HCT116 (cell line): ENCODE measurements at regions not wholly inside any gene's neighbourhood (a gene's known extent, or its start where the extent isn't known, plus 50 kb on each side); places are given as distances from the start of the nearest gene placed in this dataset.

Experiments used
- ATAC-seq: fragments of 200-7000 bp; cut with Tn5 transposase; 2 replicates; pipeline ENCODE4 v1.9.1; 2020; ENCODE audit warnings: mild to moderate bottlenecking, moderate library complexity
- BruUV-seq: library from RNA; stranded (reverse); fragments of 400-500 nt; replicated peaks from 2 replicates; lab custom pipeline; 2021; lab: Mats Ljungman, UMichigan
- CTCF ChIA-PET: fragments of 300-600 bp; sonication (Branson Sonifier 250); formaldehyde crosslinking; loops from one replicate; lab custom pipeline; 2021; ENCODE audit warnings: antibody characterized with exemption; lab: Charles Lee
- POLR2A ChIA-PET: fragments of 300-600, 350-600 bp; sonication (Branson Sonifier 250); formaldehyde crosslinking; loops from one replicate; lab custom pipeline; 2021; ENCODE audit warnings: antibody characterized with exemption; lab: Charles Lee
- RAD21 ChIA-PET, 2 experiments: fragments of 300-600 bp; sonication (Branson Sonifier 250); formaldehyde crosslinking; loops; one replicate each; lab custom pipeline; 2023; ENCODE audit warnings: low total read pairs in 2 of 2; ENCODE audit not compliant: uncharacterized antibody in 2 of 2, unreplicated experiment in 2 of 2, low non-redundant PET in 1 of 2; lab: Charles Lee
- DNase-seq: peaks from one replicate; pipeline ENCODE4 v3.0.0-alpha.2; 2010; ENCODE audit warnings: low read depth, low spot score
- H2AFZ ChIP-seq: fragments of 200-600 bp; shearing (Covaris generic), sonication (generic); 2 replicates; pipeline ENCODE4 v1.6.1; 2017; ENCODE audit warnings: low read depth, mixed run types, mixed read lengths, antibody characterized with exemption, low read length; ENCODE audit not compliant: poor library complexity, severe bottlenecking
- H3K27ac ChIP-seq: 2 replicates; pipeline ENCODE4 v1.5.1; 2012; ENCODE audit warnings: low read depth, low read length
- H3K27me3 ChIP-seq: fragments of 200-600 bp; sonication (generic); 2 replicates; pipeline ENCODE4 v1.6.1; 2016; ENCODE audit warnings: mixed run types, low read length, mixed read lengths; ENCODE audit not compliant: insufficient read depth
- H3K36me3 ChIP-seq, 2 experiments: fragments of 200-500 bp in 1 of 2; fragments of 200-600 bp in 1 of 2; sonication (Bioruptor generic) in 1 of 2; sonication (generic) in 1 of 2; 2 replicates each; pipeline versions ENCODE4 v1.5.1 to v1.6.1; 2014 to 2016; ENCODE audit warnings: low read length in 2 of 2, inconsistent platforms in 1 of 2, mixed read lengths in 1 of 2, mixed run types in 1 of 2; ENCODE audit not compliant: insufficient read depth in 2 of 2, control insufficient read depth in 1 of 2
- H3K4me1 ChIP-seq, 2 experiments: fragments of 200-600 bp in 1 of 2; sonication (generic) in 1 of 2; 2 replicates each; pipeline versions ENCODE4 v1.5.1 to v1.6.1; 2012 to 2017; ENCODE audit warnings: low read length in 2 of 2, inconsistent platforms in 1 of 2, mild to moderate bottlenecking in 1 of 2, mixed read lengths in 1 of 2, mixed run types in 1 of 2, moderate library complexity in 1 of 2; ENCODE audit not compliant: insufficient read depth in 2 of 2, control insufficient read depth in 1 of 2
- H3K4me2 ChIP-seq: fragments of 200-600 bp; sonication (generic); 2 replicates; pipeline ENCODE4 v1.6.1; 2017; ENCODE audit warnings: mixed run types, low read length, mixed read lengths
- H3K4me3 ChIP-seq, 2 experiments: fragments of 200-600 bp in 1 of 2; sonication (generic) in 1 of 2; replicated peaks in 1 of 2; 2 replicates each; pipeline ENCODE4 v1.5.1; 2011 to 2016; ENCODE audit warnings: low read length in 2 of 2, control low read depth in 1 of 2, low read depth in 1 of 2, mild to moderate bottlenecking in 1 of 2, mixed read lengths in 1 of 2, mixed run types in 1 of 2
- H3K79me2 ChIP-seq: fragments of 200-600 bp; sonication (generic); 2 replicates; pipeline ENCODE4 v1.6.1; 2017; ENCODE audit warnings: mild to moderate bottlenecking, mixed run types, low read length, moderate library complexity, mixed read lengths; ENCODE audit not compliant: insufficient read depth
- H3K9ac ChIP-seq: fragments of 200-600 bp; sonication (generic); 2 replicates; pipeline ENCODE4 v1.6.1; 2016; ENCODE audit warnings: low read length, mixed read lengths
- H3K9me2 ChIP-seq: fragments of 200-600 bp; sonication (generic), shearing (Covaris generic); 2 replicates; pipeline ENCODE4 v1.6.1; 2017; ENCODE audit warnings: mixed run types, mild to moderate bottlenecking, moderate library complexity; ENCODE audit not compliant: insufficient read depth
- H3K9me3 ChIP-seq, 2 experiments: fragments of 200-500 bp in 1 of 2; fragments of 200-600 bp in 1 of 2; sonication (Bioruptor generic) in 1 of 2; sonication (generic) in 1 of 2; 2 replicates each; pipeline ENCODE4 v1.6.1; 2014 to 2017; ENCODE audit warnings: low read length in 2 of 2, mixed read lengths in 2 of 2, inconsistent platforms in 1 of 2, low read depth in 1 of 2, mild to moderate bottlenecking in 1 of 2, mixed run types in 1 of 2, moderate library complexity in 1 of 2; ENCODE audit not compliant: control insufficient read depth in 1 of 2, insufficient read depth in 1 of 2
- H4K20me1 ChIP-seq: fragments of 200-600 bp; sonication (generic), shearing (Covaris generic); 2 replicates; pipeline ENCODE4 v1.6.1; 2017; ENCODE audit warnings: mixed run types, mild to moderate bottlenecking, moderate library complexity; ENCODE audit not compliant: insufficient read depth
- EGR1 ChIP-seq: IDR thresholded peaks from 2 replicates; pipeline ENCODE4 v1.6.1; 2012; ENCODE audit warnings: low read depth
- MAX ChIP-seq: IDR thresholded peaks from 2 replicates; pipeline ENCODE4 v1.6.1; 2012
- REST ChIP-seq: IDR thresholded peaks from 2 replicates; pipeline ENCODE4 v1.6.1; 2012; ENCODE audit warnings: low read depth
- SP1 ChIP-seq: IDR thresholded peaks from 2 replicates; pipeline ENCODE4 v1.6.1; 2012; ENCODE audit warnings: low read depth
- TCF7L2 ChIP-seq: IDR thresholded peaks from 2 replicates; pipeline ENCODE4 v1.7.0; 2011; ENCODE audit warnings: borderline replicate concordance, inconsistent platforms; ENCODE audit not compliant: insufficient read depth, insufficient read length; ENCODE audit errors: extremely low read depth
- ZBTB33 ChIP-seq: IDR thresholded peaks from 2 replicates; pipeline ENCODE4 v1.6.1; 2011; ENCODE audit warnings: mild to moderate bottlenecking, low read length, moderate library complexity; ENCODE audit not compliant: insufficient replicate concordance; ENCODE audit errors: extremely low read depth
- ZFX ChIP-seq: fragments of 450-650 bp; IDR thresholded peaks from 2 replicates; pipeline ENCODE4 v1.6.1; 2017
- intact Hi-C: fragments of 100-400 bp; cut with micrococcal nuclease; formaldehyde crosslinking; loops from 2 replicates; pipeline ENCODE4 v1.10.0; 2022

- intact Hi-C loops = no loop called here
- no peaks in the 10 kb centered on the region for H3K36me3 ChIP-seq
- ATAC-seq (no peak), DNase-seq (no peak)
- no peaks in the 10 kb centered on the region for H4K20me1 ChIP-seq
- no peaks in the 10 kb centered on the region for H3K79me2 ChIP-seq
- H3K4me3 ChIP-seq = no peak overlapping the region
- BruUV-seq = no TSS peak
- no peaks in the 10 kb centered on the region for H3K4me1 ChIP-seq
- ChIA-PET RAD21 (no interaction called here), CTCF (no interaction called here)
- no peak overlapping the region for H3K9ac ChIP-seq
- no peaks in the 10 kb centered on the region for H3K27me3 ChIP-seq
- peaks cover 11 to 13% of the 10 kb centered on the region in 2 experiments for H3K9me3 ChIP-seq
- H3K4me2 ChIP-seq = no peak overlapping the region
- H2AFZ ChIP-seq = no peak overlapping the region
- H3K27ac ChIP-seq = no peak overlapping the region
- TF ChIP-seq EGR1 (no peak), TCF7L2 (no peak), MAX (no peak), SP1 (no peak), ZFX (no peak), ZBTB33 (no peak), REST (no peak)
- TF ChIP-seq, all 23 proteins: peak for 0
- POLR2A ChIA-PET = no interaction called here
- no peaks in the 10 kb centered on the region for H3K9me2 ChIP-seq
Measured at GRCh38 chr5:28398185-28398584, 1359.8 kb upstream of the CDH9 start.
